SJSA1 (cell line): ENCODE measurements at regions not wholly inside any gene's neighbourhood (a gene's known extent, or its start where the extent isn't known, plus 50 kb on each side); places are given as distances from the start of the nearest gene placed in this dataset.

Source experiments
- DNase-seq, 2 experiments: peaks; one replicate each; pipeline ENCODE4 v3.0.0-alpha.2; 2015 to 2020; ENCODE audit warnings: low spot score in 2 of 2, low read depth in 1 of 2
- H3K27ac ChIP-seq: fragments of 250-450 bp; sonication (Bioruptor Pico); 2 replicates; pipeline ENCODE4 v1.5.1; 2020; ENCODE audit warnings: mild to moderate bottlenecking, moderate library complexity
- H3K27me3 ChIP-seq: fragments of 250-450 bp; sonication (Bioruptor Pico); replicated peaks from 2 replicates; pipeline ENCODE4 v1.5.1; 2020; ENCODE audit warnings: mild to moderate bottlenecking, moderate library complexity
- H3K36me3 ChIP-seq: fragments of 250-450 bp; sonication (Bioruptor Pico); 2 replicates; pipeline ENCODE4 v1.5.1; 2020; ENCODE audit warnings: mild to moderate bottlenecking
- H3K4me1 ChIP-seq: fragments of 250-450 bp; sonication (Bioruptor Pico); replicated peaks from 2 replicates; pipeline ENCODE4 v1.6.1; 2021; ENCODE audit warnings: mild to moderate bottlenecking
- H3K4me3 ChIP-seq: fragments of 250-450 bp; sonication (Bioruptor Pico); 2 replicates; pipeline ENCODE4 v1.5.1; 2020; ENCODE audit warnings: mild to moderate bottlenecking
- H3K9me3 ChIP-seq: fragments of 250-450 bp; sonication (Bioruptor Pico); replicated peaks from 2 replicates; pipeline ENCODE4 v1.5.1; 2020; ENCODE audit warnings: mild to moderate bottlenecking

GRCh38 chr11:130780437-130780836, 135.8 kb downstream of the SNX19 start:
- DNase-seq = no peak
- Histone ChIP-seq H3K27me3 (no peaks in the 10 kb centered on the region), H3K4me1 (peaks cover 39% of the 10 kb centered on the region), H3K36me3 (no peaks in the 10 kb centered on the region), H3K9me3 (no peaks in the 10 kb centered on the region), H3K27ac (no peak overlapping the region), H3K4me3 (no peak overlapping the region)

GRCh38 chr11:130781931-130782330, 134.3 kb downstream of the SNX19 start:
- Histone ChIP-seq H3K36me3 (no peaks in the 10 kb centered on the region), H3K4me1 (peaks cover 45% of the 10 kb centered on the region), H3K9me3 (no peaks in the 10 kb centered on the region), H3K27me3 (no peaks in the 10 kb centered on the region), H3K27ac (peak overlapping the region; percentile 97), H3K4me3 (no peak overlapping the region)
- peak; percentile 64 to 72 for DNase-seq

GRCh38 chr11:130782361-130783222, 133.7 kb downstream of the SNX19 start:
- Histone ChIP-seq H3K4me1 (peaks cover 52% of the 10 kb centered on the region), H3K27ac (peak overlapping the region; percentile 97), H3K9me3 (no peaks in the 10 kb centered on the region), H3K36me3 (no peaks in the 10 kb centered on the region), H3K4me3 (peak overlapping the region; percentile 8; the same call in 1 of the 2 replicates), H3K27me3 (no peaks in the 10 kb centered on the region)
- peak in 1 of 2 experiments; percentile 66 for DNase-seq

- Histone ChIP-seq H3K4me3 (no peak overlapping the region), H3K27ac (peak overlapping the region; percentile 97), H3K9me3 (no peaks in the 10 kb centered on the region), H3K36me3 (no peaks in the 10 kb centered on the region), H3K27me3 (no peaks in the 10 kb centered on the region), H3K4me1 (peaks cover 59% of the 10 kb centered on the region)
- no peak for DNase-seq
Observed at GRCh38 chr11:130783323-130783722, 133.0 kb downstream of the SNX19 start.

- Histone ChIP-seq H3K4me3 (no peak overlapping the region), H3K27ac (peak overlapping the region; percentile 89), H3K27me3 (no peaks in the 10 kb centered on the region), H3K9me3 (no peaks in the 10 kb centered on the region), H3K36me3 (no peaks in the 10 kb centered on the region), H3K4me1 (peaks cover 64% of the 10 kb centered on the region)
- DNase-seq = peak in 1 of 2 experiments; percentile 38
Observed at GRCh38 chr11:130785380-130786116, 130.7 kb downstream of the SNX19 start.

GRCh38 chr11:130786586-130786985, 129.7 kb downstream of the SNX19 start:
- peak overlapping the region; percentile 89 for H3K27ac ChIP-seq
- no peaks in the 10 kb centered on the region for H3K36me3 ChIP-seq
- H3K27me3 ChIP-seq = no peaks in the 10 kb centered on the region
- peaks cover 59% of the 10 kb centered on the region for H3K4me1 ChIP-seq
- H3K9me3 ChIP-seq = no peaks in the 10 kb centered on the region
- DNase-seq = no peak
- H3K4me3 ChIP-seq = no peak overlapping the region

GRCh38 chr11:130787092-130787616, 129.1 kb downstream of the SNX19 start:
- peak; percentile 70 to 71 for DNase-seq
- no peaks in the 10 kb centered on the region for H3K36me3 ChIP-seq
- peak overlapping the region; percentile 89 for H3K27ac ChIP-seq

GRCh38 chr11:130787973-130788570, 128.2 kb downstream of the SNX19 start:
- no peaks in the 10 kb centered on the region for H3K9me3 ChIP-seq
- peak overlapping the region; percentile 89 for H3K27ac ChIP-seq
- peaks cover 44% of the 10 kb centered on the region for H3K4me1 ChIP-seq
- H3K36me3 ChIP-seq = no peaks in the 10 kb centered on the region
- DNase-seq = peak in 1 of 2 experiments; percentile 31
- no peaks in the 10 kb centered on the region for H3K27me3 ChIP-seq
- H3K4me3 ChIP-seq = no peak overlapping the region

More at GRCh38 chr11:130787092-130787616, 129.1 kb downstream of the SNX19 start:
- H3K4me3 ChIP-seq = no peak overlapping the region
- no peaks in the 10 kb centered on the region for H3K9me3 ChIP-seq
- peaks cover 54% of the 10 kb centered on the region for H3K4me1 ChIP-seq
- no peaks in the 10 kb centered on the region for H3K27me3 ChIP-seq

GRCh38 chr11:130789056-130789640, 127.1 kb downstream of the SNX19 start:
- Histone ChIP-seq H3K9me3 (no peaks in the 10 kb centered on the region), H3K4me1 (peaks cover 39% of the 10 kb centered on the region), H3K27me3 (no peaks in the 10 kb centered on the region), H3K4me3 (no peak overlapping the region), H3K36me3 (no peaks in the 10 kb centered on the region), H3K27ac (no peak overlapping the region)
- no peak for DNase-seq

- Histone ChIP-seq H3K4me1 (peaks cover 31% of the 10 kb centered on the region), H3K36me3 (no peaks in the 10 kb centered on the region), H3K27me3 (no peaks in the 10 kb centered on the region), H3K9me3 (no peaks in the 10 kb centered on the region), H3K4me3 (no peak overlapping the region), H3K27ac (no peak overlapping the region)
- no peak for DNase-seq
Observed at GRCh38 chr11:130790689-130791088, 125.6 kb downstream of the SNX19 start.

GRCh38 chr11:130792772-130793171, 123.5 kb downstream of the SNX19 start:
- Histone ChIP-seq H3K27ac (no peak overlapping the region), H3K4me3 (no peak overlapping the region), H3K27me3 (no peaks in the 10 kb centered on the region), H3K9me3 (no peaks in the 10 kb centered on the region), H3K36me3 (no peaks in the 10 kb centered on the region), H3K4me1 (peaks cover 20% of the 10 kb centered on the region)
- no peak for DNase-seq

- H3K4me1 ChIP-seq = peaks cover 26% of the 10 kb centered on the region
- no peaks in the 10 kb centered on the region for H3K36me3 ChIP-seq
- H3K9me3 ChIP-seq = no peaks in the 10 kb centered on the region
- no peaks in the 10 kb centered on the region for H3K27me3 ChIP-seq
- H3K27ac ChIP-seq = no peak overlapping the region; the same call in 1 of the 2 replicates
- DNase-seq = no peak
- no peak overlapping the region for H3K4me3 ChIP-seq
Observed at GRCh38 chr11:130796828-130797227, 119.5 kb downstream of the SNX19 start.

- no peaks in the 10 kb centered on the region for H3K9me3 ChIP-seq
- H3K36me3 ChIP-seq = no peaks in the 10 kb centered on the region
- no peak overlapping the region for H3K4me3 ChIP-seq
- peak; percentile 79 to 87 for DNase-seq
- H3K27ac ChIP-seq = peak overlapping the region; percentile 96
- H3K4me1 ChIP-seq = peaks cover 30% of the 10 kb centered on the region
- no peaks in the 10 kb centered on the region for H3K27me3 ChIP-seq
Observed at GRCh38 chr11:130798280-130798679, 118.0 kb downstream of the SNX19 start.
